Breast epithelium (tissue), 3 donors: ENCODE measurements at regions not wholly inside any gene's neighbourhood (a gene's known extent, or its start where the extent isn't known, plus 50 kb on each side); places are given as distances from the start of the nearest gene placed in this dataset.

Source experiments
- POLR2A ChIP-seq: fragments of 450-650 bp; IDR thresholded peaks from one replicate; pipeline ENCODE4 v1.6.1; 2016; ENCODE audit warnings: antibody characterized with exemption, mild to moderate bottlenecking, moderate library complexity
- POLR2AphosphoS5 ChIP-seq, 3 donors: sonication (generic); formaldehyde crosslinking; IDR thresholded peaks; one replicate each; pipeline ENCODE4 v1.6.1; 2017; ENCODE audit warnings: antibody characterized with exemption in 3 of 3
- TF ChIP-seq, protein P1 (sequence below), 3 donors: fragments of 450-650 bp; IDR thresholded peaks; one replicate each; pipeline ENCODE4 v1.5.1; 2016 to 2017; ENCODE audit warnings: antibody characterized with exemption in 3 of 3, mild to moderate bottlenecking in 3 of 3, moderate library complexity in 3 of 3

DNA sequence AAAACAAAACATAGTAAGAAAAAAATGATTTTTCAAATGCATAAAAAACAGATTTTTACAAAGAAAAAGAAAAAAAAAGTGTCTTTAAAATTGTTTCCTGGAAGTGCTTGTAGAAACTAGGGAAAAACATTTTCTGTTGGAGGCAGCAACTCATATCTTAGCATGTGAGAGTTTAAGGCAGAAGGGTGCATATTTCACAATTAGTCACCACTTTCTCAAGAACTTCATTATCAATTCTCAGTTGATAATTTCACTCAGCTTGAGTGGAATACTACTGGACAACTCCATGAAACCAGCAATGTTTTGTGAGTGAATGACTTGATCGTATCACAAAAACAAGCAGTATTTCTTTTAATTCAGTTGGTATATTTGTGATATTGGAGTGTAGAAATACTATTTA lies 508.3 kb upstream of the DAB2 start:
- no peak for TF ChIP-seq POLR2AphosphoS5 (IDR thresholded peaks at IDR 0.05)
- TF ChIP-seq, protein P1, sequence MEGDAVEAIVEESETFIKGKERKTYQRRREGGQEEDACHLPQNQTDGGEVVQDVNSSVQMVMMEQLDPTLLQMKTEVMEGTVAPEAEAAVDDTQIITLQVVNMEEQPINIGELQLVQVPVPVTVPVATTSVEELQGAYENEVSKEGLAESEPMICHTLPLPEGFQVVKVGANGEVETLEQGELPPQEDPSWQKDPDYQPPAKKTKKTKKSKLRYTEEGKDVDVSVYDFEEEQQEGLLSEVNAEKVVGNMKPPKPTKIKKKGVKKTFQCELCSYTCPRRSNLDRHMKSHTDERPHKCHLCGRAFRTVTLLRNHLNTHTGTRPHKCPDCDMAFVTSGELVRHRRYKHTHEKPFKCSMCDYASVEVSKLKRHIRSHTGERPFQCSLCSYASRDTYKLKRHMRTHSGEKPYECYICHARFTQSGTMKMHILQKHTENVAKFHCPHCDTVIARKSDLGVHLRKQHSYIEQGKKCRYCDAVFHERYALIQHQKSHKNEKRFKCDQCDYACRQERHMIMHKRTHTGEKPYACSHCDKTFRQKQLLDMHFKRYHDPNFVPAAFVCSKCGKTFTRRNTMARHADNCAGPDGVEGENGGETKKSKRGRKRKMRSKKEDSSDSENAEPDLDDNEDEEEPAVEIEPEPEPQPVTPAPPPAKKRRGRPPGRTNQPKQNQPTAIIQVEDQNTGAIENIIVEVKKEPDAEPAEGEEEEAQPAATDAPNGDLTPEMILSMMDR (IDR thresholded peaks at IDR 0.05) = no peak
- no peak for TF ChIP-seq POLR2A
